ENCODE measurements at regions not wholly inside any gene's neighbourhood (a gene's known extent, or its start where the extent isn't known, plus 50 kb on each side); places are given as distances from the start of the nearest gene placed in this dataset.
"Not testable (repeated sequence)": the region's sequence is repeated elsewhere in the genome, so short reads cannot be mapped to it uniquely, and the experiment has no call there.

DNA sequence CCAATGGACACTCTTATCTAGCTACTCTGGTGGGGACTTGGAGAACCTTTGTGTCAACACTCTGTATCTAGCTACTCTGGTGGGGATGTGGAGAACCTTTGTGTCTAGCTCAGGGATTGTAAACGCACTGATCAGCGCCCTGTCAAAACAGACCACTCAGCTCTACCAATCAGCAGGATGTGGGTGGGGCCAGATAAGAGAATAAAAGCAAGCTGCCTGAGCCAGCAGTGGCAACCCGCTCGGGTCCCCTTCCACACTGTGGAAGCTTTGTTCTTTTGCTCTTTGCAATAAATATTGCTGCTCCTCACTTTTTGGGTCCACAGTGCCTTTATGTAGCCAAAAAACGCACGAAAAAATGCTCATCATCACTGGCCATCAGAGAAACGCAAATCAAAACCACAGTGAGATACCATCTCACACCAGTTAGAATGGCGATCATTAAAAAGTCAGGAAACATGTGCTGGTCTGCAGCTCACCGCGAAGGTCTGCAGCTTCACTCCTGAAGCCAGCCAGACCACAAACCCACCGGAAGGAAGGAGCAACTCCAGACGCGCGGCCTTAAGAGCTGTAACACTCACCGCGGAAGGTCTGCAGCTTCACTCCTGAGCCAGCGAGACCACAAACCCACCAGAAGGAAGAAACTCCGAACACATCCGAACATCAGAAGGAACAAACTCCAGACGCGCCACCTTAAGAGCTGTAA, 176.3 kb downstream of the TBX18 start:
- not testable (repeated sequence) for TF ChIP-seq CTCF, EZH2, EZH2phosphoT487 (IDR thresholded peaks at IDR 0.05)

Data from neural progenitor cell (in vitro differentiated cells).